Gastrocnemius medialis (tissue), 4 donors: ENCODE measurements at regions not wholly inside any gene's neighbourhood (a gene's known extent, or its start where the extent isn't known, plus 50 kb on each side); places are given as distances from the start of the nearest gene placed in this dataset.

ENCODE experiments used
- POLR2A ChIP-seq, 2 donors: fragments of 450-650 bp; IDR thresholded peaks; one replicate each; pipeline ENCODE4 v1.6.1; 2017; ENCODE audit warnings: antibody characterized with exemption in 2 of 2, mild to moderate bottlenecking in 2 of 2, moderate library complexity in 2 of 2
- TF ChIP-seq, protein P1 (sequence below), 5 experiments: fragments of 450-650 bp in 3 of 5; fragments of 200-600 bp in 2 of 5; sonication (generic) in 2 of 5; IDR thresholded peaks in 4 of 5; conservative IDR thresholded peaks in 1 of 5; 1 replicate in 4 of 5; 2 replicates in 1 of 5; pipeline ENCODE4 v1.5.1; 2016 to 2019; ENCODE audit warnings: antibody characterized with exemption in 5 of 5, mild to moderate bottlenecking in 3 of 5, moderate library complexity in 3 of 5

DNA sequence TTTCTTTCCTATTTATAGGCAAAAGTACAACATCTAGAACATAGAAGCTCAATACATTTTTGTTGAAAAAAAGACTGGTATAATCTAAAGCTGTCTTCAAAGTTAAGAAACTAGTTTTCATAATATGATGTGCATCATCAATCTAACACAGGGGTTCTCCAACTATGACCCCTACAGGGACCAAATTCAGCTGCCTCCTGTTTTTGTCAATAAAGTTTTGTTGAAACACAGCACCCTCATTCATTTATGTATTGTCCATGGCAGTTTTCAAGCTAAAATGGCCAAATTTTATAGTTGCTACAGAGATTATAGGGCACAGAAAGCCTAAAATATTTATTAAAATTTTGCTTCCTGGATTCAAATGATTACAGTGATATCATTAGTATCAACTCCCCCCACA, 452.9 kb downstream of the CCER1 start:
- TF ChIP-seq, protein P1, sequence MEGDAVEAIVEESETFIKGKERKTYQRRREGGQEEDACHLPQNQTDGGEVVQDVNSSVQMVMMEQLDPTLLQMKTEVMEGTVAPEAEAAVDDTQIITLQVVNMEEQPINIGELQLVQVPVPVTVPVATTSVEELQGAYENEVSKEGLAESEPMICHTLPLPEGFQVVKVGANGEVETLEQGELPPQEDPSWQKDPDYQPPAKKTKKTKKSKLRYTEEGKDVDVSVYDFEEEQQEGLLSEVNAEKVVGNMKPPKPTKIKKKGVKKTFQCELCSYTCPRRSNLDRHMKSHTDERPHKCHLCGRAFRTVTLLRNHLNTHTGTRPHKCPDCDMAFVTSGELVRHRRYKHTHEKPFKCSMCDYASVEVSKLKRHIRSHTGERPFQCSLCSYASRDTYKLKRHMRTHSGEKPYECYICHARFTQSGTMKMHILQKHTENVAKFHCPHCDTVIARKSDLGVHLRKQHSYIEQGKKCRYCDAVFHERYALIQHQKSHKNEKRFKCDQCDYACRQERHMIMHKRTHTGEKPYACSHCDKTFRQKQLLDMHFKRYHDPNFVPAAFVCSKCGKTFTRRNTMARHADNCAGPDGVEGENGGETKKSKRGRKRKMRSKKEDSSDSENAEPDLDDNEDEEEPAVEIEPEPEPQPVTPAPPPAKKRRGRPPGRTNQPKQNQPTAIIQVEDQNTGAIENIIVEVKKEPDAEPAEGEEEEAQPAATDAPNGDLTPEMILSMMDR (IDR thresholded peaks at IDR 0.05 in 4 of 5, conservative IDR thresholded peaks at IDR 0.05 in 1 of 5) = no peak
- no peak for TF ChIP-seq POLR2A (IDR thresholded peaks at IDR 0.05)
